Uterus (tissue), 2 donors: ENCODE measurements at regions not wholly inside any gene's neighbourhood (a gene's known extent, or its start where the extent isn't known, plus 50 kb on each side); places are given as distances from the start of the nearest gene placed in this dataset.

Source experiments
- POLR2A ChIP-seq, 2 donors: fragments of 450-650 bp; IDR thresholded peaks; one replicate each; pipeline ENCODE4 v1.6.1; 2016; ENCODE audit warnings: antibody characterized with exemption in 2 of 2, mild to moderate bottlenecking in 1 of 2, moderate library complexity in 1 of 2
- TF ChIP-seq, protein P1 (sequence below), 4 experiments: fragments of 200-600 bp in 2 of 4; fragments of 450-650 bp in 2 of 4; sonication (generic) in 2 of 4; IDR thresholded peaks; one replicate each; pipeline ENCODE4 v1.5.1; 2016 to 2019; ENCODE audit warnings: antibody characterized with exemption in 4 of 4, mild to moderate bottlenecking in 2 of 4, moderate library complexity in 1 of 4

- TF ChIP-seq, protein P1, sequence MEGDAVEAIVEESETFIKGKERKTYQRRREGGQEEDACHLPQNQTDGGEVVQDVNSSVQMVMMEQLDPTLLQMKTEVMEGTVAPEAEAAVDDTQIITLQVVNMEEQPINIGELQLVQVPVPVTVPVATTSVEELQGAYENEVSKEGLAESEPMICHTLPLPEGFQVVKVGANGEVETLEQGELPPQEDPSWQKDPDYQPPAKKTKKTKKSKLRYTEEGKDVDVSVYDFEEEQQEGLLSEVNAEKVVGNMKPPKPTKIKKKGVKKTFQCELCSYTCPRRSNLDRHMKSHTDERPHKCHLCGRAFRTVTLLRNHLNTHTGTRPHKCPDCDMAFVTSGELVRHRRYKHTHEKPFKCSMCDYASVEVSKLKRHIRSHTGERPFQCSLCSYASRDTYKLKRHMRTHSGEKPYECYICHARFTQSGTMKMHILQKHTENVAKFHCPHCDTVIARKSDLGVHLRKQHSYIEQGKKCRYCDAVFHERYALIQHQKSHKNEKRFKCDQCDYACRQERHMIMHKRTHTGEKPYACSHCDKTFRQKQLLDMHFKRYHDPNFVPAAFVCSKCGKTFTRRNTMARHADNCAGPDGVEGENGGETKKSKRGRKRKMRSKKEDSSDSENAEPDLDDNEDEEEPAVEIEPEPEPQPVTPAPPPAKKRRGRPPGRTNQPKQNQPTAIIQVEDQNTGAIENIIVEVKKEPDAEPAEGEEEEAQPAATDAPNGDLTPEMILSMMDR (IDR thresholded peaks at IDR 0.05), result no peak
- TF ChIP-seq POLR2A (IDR thresholded peaks at IDR 0.05), result no peak
Observed at GRCh38 chr2:182504903-182505302, 78.1 kb upstream of the PDE1A start.
